K562 (cell line): ENCODE measurements at regions not wholly inside any gene's neighbourhood (a gene's known extent, or its start where the extent isn't known, plus 50 kb on each side); places are given as distances from the start of the nearest gene placed in this dataset.

ENCODE experiments used
- CREB1 ChIP-seq, 2 experiments: sonication (generic) in 1 of 2; formaldehyde crosslinking in 1 of 2; IDR thresholded peaks; 2 replicates each; pipeline versions ENCODE4 v1.6.1 to v1.8.0; 2012 to 2022; ENCODE audit warnings: inconsistent platforms in 1 of 2, mild to moderate bottlenecking in 1 of 2, missing genetic modification reagents in 1 of 2, moderate library complexity in 1 of 2
- ELF2 ChIP-seq: fragments of 250-450 bp; sonication (Bioruptor Pico); IDR thresholded peaks from 2 replicates; pipeline ENCODE4 v1.5.0; 2021; ENCODE audit warnings: mild to moderate bottlenecking
- HDGF ChIP-seq: fragments of 450-650 bp; IDR thresholded peaks from 2 replicates; pipeline ENCODE4 v1.6.1; 2016
- KAT7 ChIP-seq: sonication (generic); formaldehyde crosslinking; IDR thresholded peaks from 2 replicates; pipeline ENCODE4 v1.8.0; 2022; ENCODE audit warnings: missing genetic modification reagents, mild to moderate bottlenecking, borderline replicate concordance
- TAF7 ChIP-seq: fragments of 450-650 bp; IDR thresholded peaks from 2 replicates; pipeline ENCODE4 v1.6.1; 2016; ENCODE audit warnings: missing genetic modification characterization, missing compliant biosample characterization
- TF ChIP-seq, protein P1 (sequence below): sonication (generic); formaldehyde crosslinking; IDR thresholded peaks from 2 replicates; pipeline ENCODE4 v1.8.1; 2022; ENCODE audit warnings: missing genetic modification reagents
- TF ChIP-seq, protein P2 (sequence below), 3 experiments: fragments of 200-800 bp in 1 of 3; fragments of 250-450 bp in 1 of 3; fragments of 450-650 bp in 1 of 3; sonication (Bioruptor Pico) in 1 of 3; sonication (Bioruptor generic) in 1 of 3; formaldehyde crosslinking in 1 of 3; IDR thresholded peaks; 2 replicates each; pipeline versions ENCODE4 v1.6.1 to v1.8.0; 2016 to 2022; ENCODE audit warnings: mild to moderate bottlenecking in 2 of 3, missing genetic modification characterization in 2 of 3, missing compliant biosample characterization in 1 of 3, moderate library complexity in 1 of 3
- TF ChIP-seq, protein P3 (sequence below), 3 experiments: IDR thresholded peaks in 2 of 3; conservative IDR thresholded peaks in 1 of 3; 2 replicates each; pipeline ENCODE4 v1.5.1; 2011 to 2012; ENCODE audit warnings: low read length in 3 of 3, mild to moderate bottlenecking in 3 of 3, control low read depth in 2 of 3, improper control_type of control experiment in 1 of 3, inconsistent platforms in 1 of 3, low read depth in 1 of 3, mixed read lengths in 1 of 3, moderate library complexity in 1 of 3; ENCODE audit not compliant: insufficient read depth in 2 of 3

DNA sequence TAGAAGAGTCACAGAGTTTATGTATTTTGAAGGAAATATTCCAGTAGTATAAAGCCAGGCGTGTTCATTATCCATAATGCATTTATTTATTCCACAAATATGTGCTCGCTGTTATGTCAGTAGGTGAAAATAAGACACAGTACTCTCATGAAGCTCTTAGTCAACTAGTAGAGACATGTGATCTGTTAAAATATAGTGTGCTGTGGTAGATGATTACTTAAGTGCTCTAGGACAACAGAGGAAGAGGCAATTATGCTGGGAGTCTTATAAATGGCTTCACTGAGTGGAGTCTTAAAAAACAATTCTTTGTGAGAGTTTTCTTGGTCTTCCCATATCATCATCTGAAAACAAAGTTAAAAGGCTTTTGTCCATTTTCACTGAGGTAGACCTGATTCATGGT, 457.3 kb downstream of the XIRP2 start:
- TF ChIP-seq, protein P1, sequence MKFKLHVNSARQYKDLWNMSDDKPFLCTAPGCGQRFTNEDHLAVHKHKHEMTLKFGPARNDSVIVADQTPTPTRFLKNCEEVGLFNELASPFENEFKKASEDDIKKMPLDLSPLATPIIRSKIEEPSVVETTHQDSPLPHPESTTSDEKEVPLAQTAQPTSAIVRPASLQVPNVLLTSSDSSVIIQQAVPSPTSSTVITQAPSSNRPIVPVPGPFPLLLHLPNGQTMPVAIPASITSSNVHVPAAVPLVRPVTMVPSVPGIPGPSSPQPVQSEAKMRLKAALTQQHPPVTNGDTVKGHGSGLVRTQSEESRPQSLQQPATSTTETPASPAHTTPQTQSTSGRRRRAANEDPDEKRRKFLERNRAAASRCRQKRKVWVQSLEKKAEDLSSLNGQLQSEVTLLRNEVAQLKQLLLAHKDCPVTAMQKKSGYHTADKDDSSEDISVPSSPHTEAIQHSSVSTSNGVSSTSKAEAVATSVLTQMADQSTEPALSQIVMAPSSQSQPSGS (CRISPR knock-in tag) = no peak
- no peak for TF ChIP-seq ELF2 (CRISPR knock-in tag)
- TF ChIP-seq KAT7 (CRISPR knock-in tag) = no peak
- no peak for TF ChIP-seq TAF7 (tag)
- no peak for TF ChIP-seq HDGF
- TF ChIP-seq CREB1 (IDR thresholded peaks at IDR 0.05) = no peak
- no peak for TF ChIP-seq CREB1 (CRISPR knock-in tag; IDR thresholded peaks at IDR 0.05)
- TF ChIP-seq, protein P2, sequence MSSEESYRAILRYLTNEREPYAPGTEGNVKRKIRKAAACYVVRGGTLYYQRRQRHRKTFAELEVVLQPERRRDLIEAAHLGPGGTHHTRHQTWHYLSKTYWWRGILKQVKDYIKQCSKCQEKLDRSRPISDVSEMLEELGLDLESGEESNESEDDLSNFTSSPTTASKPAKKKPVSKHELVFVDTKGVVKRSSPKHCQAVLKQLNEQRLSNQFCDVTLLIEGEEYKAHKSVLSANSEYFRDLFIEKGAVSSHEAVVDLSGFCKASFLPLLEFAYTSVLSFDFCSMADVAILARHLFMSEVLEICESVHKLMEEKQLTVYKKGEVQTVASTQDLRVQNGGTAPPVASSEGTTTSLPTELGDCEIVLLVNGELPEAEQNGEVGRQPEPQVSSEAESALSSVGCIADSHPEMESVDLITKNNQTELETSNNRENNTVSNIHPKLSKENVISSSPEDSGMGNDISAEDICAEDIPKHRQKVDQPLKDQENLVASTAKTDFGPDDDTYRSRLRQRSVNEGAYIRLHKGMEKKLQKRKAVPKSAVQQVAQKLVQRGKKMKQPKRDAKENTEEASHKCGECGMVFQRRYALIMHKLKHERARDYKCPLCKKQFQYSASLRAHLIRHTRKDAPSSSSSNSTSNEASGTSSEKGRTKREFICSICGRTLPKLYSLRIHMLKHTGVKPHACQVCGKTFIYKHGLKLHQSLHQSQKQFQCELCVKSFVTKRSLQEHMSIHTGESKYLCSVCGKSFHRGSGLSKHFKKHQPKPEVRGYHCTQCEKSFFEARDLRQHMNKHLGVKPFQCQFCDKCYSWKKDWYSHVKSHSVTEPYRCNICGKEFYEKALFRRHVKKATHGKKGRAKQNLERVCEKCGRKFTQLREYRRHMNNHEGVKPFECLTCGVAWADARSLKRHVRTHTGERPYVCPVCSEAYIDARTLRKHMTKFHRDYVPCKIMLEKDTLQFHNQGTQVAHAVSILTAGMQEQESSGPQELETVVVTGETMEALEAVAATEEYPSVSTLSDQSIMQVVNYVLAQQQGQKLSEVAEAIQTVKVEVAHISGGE (CRISPR knock-in tag; IDR thresholded peaks at IDR 0.05) = no peak
- TF ChIP-seq, protein P3, sequence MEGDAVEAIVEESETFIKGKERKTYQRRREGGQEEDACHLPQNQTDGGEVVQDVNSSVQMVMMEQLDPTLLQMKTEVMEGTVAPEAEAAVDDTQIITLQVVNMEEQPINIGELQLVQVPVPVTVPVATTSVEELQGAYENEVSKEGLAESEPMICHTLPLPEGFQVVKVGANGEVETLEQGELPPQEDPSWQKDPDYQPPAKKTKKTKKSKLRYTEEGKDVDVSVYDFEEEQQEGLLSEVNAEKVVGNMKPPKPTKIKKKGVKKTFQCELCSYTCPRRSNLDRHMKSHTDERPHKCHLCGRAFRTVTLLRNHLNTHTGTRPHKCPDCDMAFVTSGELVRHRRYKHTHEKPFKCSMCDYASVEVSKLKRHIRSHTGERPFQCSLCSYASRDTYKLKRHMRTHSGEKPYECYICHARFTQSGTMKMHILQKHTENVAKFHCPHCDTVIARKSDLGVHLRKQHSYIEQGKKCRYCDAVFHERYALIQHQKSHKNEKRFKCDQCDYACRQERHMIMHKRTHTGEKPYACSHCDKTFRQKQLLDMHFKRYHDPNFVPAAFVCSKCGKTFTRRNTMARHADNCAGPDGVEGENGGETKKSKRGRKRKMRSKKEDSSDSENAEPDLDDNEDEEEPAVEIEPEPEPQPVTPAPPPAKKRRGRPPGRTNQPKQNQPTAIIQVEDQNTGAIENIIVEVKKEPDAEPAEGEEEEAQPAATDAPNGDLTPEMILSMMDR (IDR thresholded peaks at IDR 0.05 in 2 of 3, conservative IDR thresholded peaks at IDR 0.05 in 1 of 3; ENCODE audit: insufficient read depth in 2 of 3, low read depth in 1 of 3, low read length in 3 of 3) = no peak
